Neuron (in vitro differentiated cells): ENCODE measurements at regions not wholly inside any gene's neighbourhood (a gene's known extent, or its start where the extent isn't known, plus 50 kb on each side); places are given as distances from the start of the nearest gene placed in this dataset.

Source experiments
- H2AFZ ChIP-seq: one replicate; pipeline ENCODE4 v1.6.1; 2013; ENCODE audit warnings: low read depth, mild to moderate bottlenecking, inconsistent platforms, low read length, moderate library complexity
- H3K27me3 ChIP-seq: one replicate; pipeline ENCODE4 v1.6.1; 2013; ENCODE audit warnings: low read length; ENCODE audit not compliant: insufficient read depth
- H3K36me3 ChIP-seq: one replicate; pipeline ENCODE4 v1.6.1; 2013; ENCODE audit warnings: low read length; ENCODE audit not compliant: insufficient read depth
- H3K4me1 ChIP-seq: one replicate; pipeline ENCODE4 v1.6.1; 2013; ENCODE audit warnings: low read length; ENCODE audit not compliant: insufficient read depth
- H3K4me3 ChIP-seq: 2 replicates; pipeline ENCODE4 v1.5.1; 2013; ENCODE audit warnings: mild to moderate bottlenecking, low read length, moderate library complexity
- H3K9me3 ChIP-seq: one replicate; pipeline ENCODE4 v1.6.1; 2013; ENCODE audit warnings: low read length

GRCh38 chr12:105569886-105570285 lies 239.4 kb downstream of the C12orf75 start:
- Histone ChIP-seq H3K36me3 (no peaks in the 10 kb centered on the region), H2AFZ (no peak overlapping the region), H3K9me3 (no peaks in the 10 kb centered on the region), H3K27me3 (no peaks in the 10 kb centered on the region), H3K4me1 (no peaks in the 10 kb centered on the region), H3K4me3 (no peak overlapping the region)

GRCh38 chr12:105570944-105571343 lies 240.5 kb downstream of the C12orf75 start:
- H3K4me1 ChIP-seq: no peaks in the 10 kb centered on the region
- no peaks in the 10 kb centered on the region for H3K36me3 ChIP-seq
- no peaks in the 10 kb centered on the region for H3K27me3 ChIP-seq
- no peak overlapping the region for H2AFZ ChIP-seq
- no peaks in the 10 kb centered on the region for H3K9me3 ChIP-seq
- no peak overlapping the region for H3K4me3 ChIP-seq

GRCh38 chr12:105573574-105573973 lies 243.1 kb downstream of the C12orf75 start:
- Histone ChIP-seq H3K4me3 (no peak overlapping the region), H3K9me3 (no peaks in the 10 kb centered on the region)

GRCh38 chr12:105574056-105574715 lies 243.7 kb downstream of the C12orf75 start:
- Histone ChIP-seq H3K4me1 (no peaks in the 10 kb centered on the region), H3K27me3 (no peaks in the 10 kb centered on the region), H2AFZ (no peak overlapping the region), H3K9me3 (no peaks in the 10 kb centered on the region), H3K36me3 (no peaks in the 10 kb centered on the region), H3K4me3 (no peak overlapping the region)

More at GRCh38 chr12:105573574-105573973, 243.1 kb downstream of the C12orf75 start:
- H3K36me3 ChIP-seq: no peaks in the 10 kb centered on the region
- no peak overlapping the region for H2AFZ ChIP-seq
- H3K4me1 ChIP-seq: no peaks in the 10 kb centered on the region
- no peaks in the 10 kb centered on the region for H3K27me3 ChIP-seq

- Histone ChIP-seq H3K36me3 (no peaks in the 10 kb centered on the region), H2AFZ (no peak overlapping the region), H3K4me1 (no peaks in the 10 kb centered on the region), H3K4me3 (no peak overlapping the region), H3K9me3 (no peaks in the 10 kb centered on the region), H3K27me3 (no peaks in the 10 kb centered on the region)
Measured at GRCh38 chr12:105575235-105575634, 244.7 kb downstream of the C12orf75 start.

GRCh38 chr12:105576261-105576660 lies 245.8 kb downstream of the C12orf75 start:
- H3K9me3 ChIP-seq: no peaks in the 10 kb centered on the region
- H3K27me3 ChIP-seq: no peaks in the 10 kb centered on the region

GRCh38 chr12:105580821-105581352 lies 250.4 kb downstream of the C12orf75 start:
- H3K27me3 ChIP-seq: no peaks in the 10 kb centered on the region
- H3K4me3 ChIP-seq: no peak overlapping the region

More at GRCh38 chr12:105576261-105576660, 245.8 kb downstream of the C12orf75 start:
- Histone ChIP-seq H3K4me1 (no peaks in the 10 kb centered on the region), H2AFZ (no peak overlapping the region), H3K4me3 (no peak overlapping the region), H3K36me3 (no peaks in the 10 kb centered on the region)

GRCh38 chr12:105581420-105581819 lies 250.9 kb downstream of the C12orf75 start:
- no peaks in the 10 kb centered on the region for H3K4me1 ChIP-seq
- H3K4me3 ChIP-seq: no peak overlapping the region
- H3K36me3 ChIP-seq: no peaks in the 10 kb centered on the region
- H3K27me3 ChIP-seq: no peaks in the 10 kb centered on the region
- no peak overlapping the region for H2AFZ ChIP-seq
- no peaks in the 10 kb centered on the region for H3K9me3 ChIP-seq

More at GRCh38 chr12:105580821-105581352, 250.4 kb downstream of the C12orf75 start:
- Histone ChIP-seq H2AFZ (no peak overlapping the region), H3K4me1 (no peaks in the 10 kb centered on the region), H3K36me3 (no peaks in the 10 kb centered on the region), H3K9me3 (no peaks in the 10 kb centered on the region)

- H3K36me3 ChIP-seq: no peaks in the 10 kb centered on the region
- H2AFZ ChIP-seq: no peak overlapping the region
- H3K4me1 ChIP-seq: no peaks in the 10 kb centered on the region
- no peak overlapping the region for H3K4me3 ChIP-seq
- no peaks in the 10 kb centered on the region for H3K9me3 ChIP-seq
- no peaks in the 10 kb centered on the region for H3K27me3 ChIP-seq
Measured at GRCh38 chr12:105585107-105585506, 254.6 kb downstream of the C12orf75 start.

GRCh38 chr12:105587237-105587636 lies 256.7 kb downstream of the C12orf75 start:
- Histone ChIP-seq H3K4me1 (no peaks in the 10 kb centered on the region), H3K36me3 (no peaks in the 10 kb centered on the region), H2AFZ (no peak overlapping the region), H3K27me3 (no peaks in the 10 kb centered on the region), H3K9me3 (no peaks in the 10 kb centered on the region), H3K4me3 (no peak overlapping the region)

- Histone ChIP-seq H3K9me3 (no peaks in the 10 kb centered on the region), H3K36me3 (no peaks in the 10 kb centered on the region), H2AFZ (no peak overlapping the region), H3K4me3 (no peak overlapping the region), H3K27me3 (no peaks in the 10 kb centered on the region), H3K4me1 (no peaks in the 10 kb centered on the region)
Measured at GRCh38 chr12:105588106-105588505, 257.6 kb downstream of the C12orf75 start.

- H3K9me3 ChIP-seq: no peaks in the 10 kb centered on the region
- no peak overlapping the region for H2AFZ ChIP-seq
- peaks cover 2% of the 10 kb centered on the region for H3K4me1 ChIP-seq
- no peak overlapping the region for H3K4me3 ChIP-seq
- H3K27me3 ChIP-seq: no peaks in the 10 kb centered on the region
- no peaks in the 10 kb centered on the region for H3K36me3 ChIP-seq
Measured at GRCh38 chr12:105590571-105590970, 260.1 kb downstream of the C12orf75 start.

- no peaks in the 10 kb centered on the region for H3K36me3 ChIP-seq
- no peaks in the 10 kb centered on the region for H3K9me3 ChIP-seq
- no peaks in the 10 kb centered on the region for H3K27me3 ChIP-seq
- peaks cover 18% of the 10 kb centered on the region for H3K4me1 ChIP-seq
- H3K4me3 ChIP-seq: no peak overlapping the region
- H2AFZ ChIP-seq: no peak overlapping the region
Measured at GRCh38 chr12:105595440-105595839, 264.9 kb downstream of the C12orf75 start.

- H2AFZ ChIP-seq: peak overlapping the region; percentile 8
- peaks cover 18% of the 10 kb centered on the region for H3K4me1 ChIP-seq
- no peaks in the 10 kb centered on the region for H3K9me3 ChIP-seq
- no peaks in the 10 kb centered on the region for H3K36me3 ChIP-seq
- no peak overlapping the region for H3K4me3 ChIP-seq
- no peaks in the 10 kb centered on the region for H3K27me3 ChIP-seq
Measured at GRCh38 chr12:105596731-105597130, 266.2 kb downstream of the C12orf75 start.
